ENCODE measurements at regions not wholly inside any gene's neighbourhood (a gene's known extent, or its start where the extent isn't known, plus 50 kb on each side); places are given as distances from the start of the nearest gene placed in this dataset.
"Not testable (repeated sequence)": the region's sequence is repeated elsewhere in the genome, so short reads cannot be mapped to it uniquely, and the experiment has no call there.

GRCh38 chr6:51112731-51113130 is 294.1 kb downstream of the TFAP2B start:
- Histone ChIP-seq H3K4me2 (no peak overlapping the region), H3K79me2 (ENCODE audit: insufficient read depth, low read depth) (no peaks in the 10 kb centered on the region), H2AFZ (ENCODE audit: low read depth) (no peak overlapping the region), H3K4me1 (ENCODE audit: low read depth, poor library complexity, severe bottlenecking) (peaks cover 28% of the 10 kb centered on the region), H3K27ac (no peak overlapping the region), H3K36me3 (ENCODE audit: insufficient read depth) (no peaks in the 10 kb centered on the region), H3K27me3 (ENCODE audit: insufficient read depth, low read depth) (no peaks in the 10 kb centered on the region), H3K9ac (no peak overlapping the region), H4K20me1 (ENCODE audit: insufficient read depth) (no peaks in the 10 kb centered on the region), H3K4me3 (IDR thresholded peaks at IDR 0.05; ENCODE audit: insufficient read depth, low read depth, low read length) (no peak overlapping the region)
- TF ChIP-seq CTCF (conservative IDR thresholded peaks at IDR 0.05; ENCODE audit: low read depth, low read length): no peak

- no peak overlapping the region for H3K27ac ChIP-seq
- H2AFZ ChIP-seq (ENCODE audit: low read depth): no peak overlapping the region
- H3K4me2 ChIP-seq: no peak overlapping the region
- H3K79me2 ChIP-seq (ENCODE audit: insufficient read depth, low read depth): no peaks in the 10 kb centered on the region
- no peak for TF ChIP-seq CTCF (conservative IDR thresholded peaks at IDR 0.05; ENCODE audit: low read depth, low read length)
- no peaks in the 10 kb centered on the region for H3K27me3 ChIP-seq (ENCODE audit: insufficient read depth, low read depth)
- H3K9ac ChIP-seq: no peak overlapping the region
- H3K4me3 ChIP-seq (IDR thresholded peaks at IDR 0.05; ENCODE audit: insufficient read depth, low read depth, low read length): no peak overlapping the region
- H4K20me1 ChIP-seq (ENCODE audit: insufficient read depth): no peaks in the 10 kb centered on the region
- H3K36me3 ChIP-seq (ENCODE audit: insufficient read depth): no peaks in the 10 kb centered on the region
- H3K4me1 ChIP-seq (ENCODE audit: low read depth, poor library complexity, severe bottlenecking): no peaks in the 10 kb centered on the region
These were observed 298.1 kb downstream of the TFAP2B start for GRCh38 chr6:51116723-51117122.

GRCh38 chr6:51118792-51119191 is 300.1 kb downstream of the TFAP2B start:
- no peaks in the 10 kb centered on the region for H3K79me2 ChIP-seq (ENCODE audit: insufficient read depth, low read depth)
- H3K9ac ChIP-seq: no peak overlapping the region
- H3K4me1 ChIP-seq (ENCODE audit: low read depth, poor library complexity, severe bottlenecking): no peaks in the 10 kb centered on the region
- TF ChIP-seq CTCF (conservative IDR thresholded peaks at IDR 0.05; ENCODE audit: low read depth, low read length): no peak
- H4K20me1 ChIP-seq (ENCODE audit: insufficient read depth): no peaks in the 10 kb centered on the region
- H3K27me3 ChIP-seq (ENCODE audit: insufficient read depth, low read depth): no peaks in the 10 kb centered on the region
- H3K4me3 ChIP-seq (IDR thresholded peaks at IDR 0.05; ENCODE audit: insufficient read depth, low read depth, low read length): no peak overlapping the region
- H2AFZ ChIP-seq (ENCODE audit: low read depth): no peak overlapping the region
- H3K27ac ChIP-seq: no peak overlapping the region
- H3K36me3 ChIP-seq (ENCODE audit: insufficient read depth): no peaks in the 10 kb centered on the region
- no peak overlapping the region for H3K4me2 ChIP-seq

- no peaks in the 10 kb centered on the region for H4K20me1 ChIP-seq (ENCODE audit: insufficient read depth)
- no peak overlapping the region for H3K4me2 ChIP-seq
- H3K27me3 ChIP-seq (ENCODE audit: insufficient read depth, low read depth): no peaks in the 10 kb centered on the region
- no peaks in the 10 kb centered on the region for H3K36me3 ChIP-seq (ENCODE audit: insufficient read depth)
- H3K9ac ChIP-seq: no peak overlapping the region
- no peaks in the 10 kb centered on the region for H3K79me2 ChIP-seq (ENCODE audit: insufficient read depth, low read depth)
- H3K4me3 ChIP-seq (IDR thresholded peaks at IDR 0.05; ENCODE audit: insufficient read depth, low read depth, low read length): no peak overlapping the region
- TF ChIP-seq CTCF (conservative IDR thresholded peaks at IDR 0.05; ENCODE audit: low read depth, low read length): no peak
- no peak overlapping the region for H3K27ac ChIP-seq
- H2AFZ ChIP-seq (ENCODE audit: low read depth): no peak overlapping the region
- H3K4me1 ChIP-seq (ENCODE audit: low read depth, poor library complexity, severe bottlenecking): no peaks in the 10 kb centered on the region
These were observed 301.3 kb downstream of the TFAP2B start for GRCh38 chr6:51120016-51120415.

GRCh38 chr6:51121380-51121976 is 302.8 kb downstream of the TFAP2B start:
- H3K4me2 ChIP-seq; H3K4me3 ChIP-seq (IDR thresholded peaks at IDR 0.05; ENCODE audit: insufficient read depth, low read depth, low read length); H3K9ac ChIP-seq: not testable (repeated sequence)

More at GRCh38 chr6:51121380-51121976, 302.8 kb downstream of the TFAP2B start:
- H3K27me3 ChIP-seq (ENCODE audit: insufficient read depth, low read depth); H3K27ac ChIP-seq; H4K20me1 ChIP-seq (ENCODE audit: insufficient read depth); H3K4me1 ChIP-seq (ENCODE audit: low read depth, poor library complexity, severe bottlenecking); H3K79me2 ChIP-seq (ENCODE audit: insufficient read depth, low read depth); H3K36me3 ChIP-seq (ENCODE audit: insufficient read depth); H2AFZ ChIP-seq (ENCODE audit: low read depth): not testable (repeated sequence)
